Panc1 (cell line): ENCODE measurements at regions not wholly inside any gene's neighbourhood (a gene's known extent, or its start where the extent isn't known, plus 50 kb on each side); places are given as distances from the start of the nearest gene placed in this dataset.

Experiments
- ATAC-seq: fragments of 200-7000 bp; cut with Tn5 transposase; 2 replicates; pipeline ENCODE4 v1.9.1; 2020; ENCODE audit warnings: mild to moderate bottlenecking, moderate library complexity
- BruUV-seq: library from RNA; stranded (reverse); fragments of 400-500 nt; replicated peaks from 2 replicates; lab custom pipeline; 2021; lab: Mats Ljungman, UMichigan
- CTCF ChIA-PET: fragments of 300-600 bp; sonication (Branson Sonifier 250); formaldehyde crosslinking; loops from one replicate; lab custom pipeline; 2022; ENCODE audit warnings: antibody characterized with exemption; lab: Charles Lee
- POLR2A ChIA-PET: fragments of 300-600 bp; sonication (Branson Sonifier 250); formaldehyde crosslinking; loops from one replicate; lab custom pipeline; 2022; ENCODE audit warnings: antibody characterized with exemption; lab: Charles Lee
- DNase-seq: peaks from one replicate; pipeline ENCODE4 v3.0.0-alpha.2; 2010; ENCODE audit warnings: low read depth, low spot score
- H3K27ac ChIP-seq: 2 replicates; pipeline ENCODE4 v1.5.1; 2011; ENCODE audit warnings: mild to moderate bottlenecking, low read length, inconsistent platforms
- H3K27me3 ChIP-seq: fragments of 200-500 bp; sonication (Bioruptor generic); 2 replicates; pipeline ENCODE4 v1.6.0; 2014; ENCODE audit warnings: low read length, inconsistent platforms; ENCODE audit not compliant: control insufficient read depth, insufficient read depth
- H3K36me3 ChIP-seq: fragments of 200-500 bp; sonication (Bioruptor generic); 2 replicates; pipeline ENCODE4 v1.5.1; 2014; ENCODE audit warnings: inconsistent platforms, mild to moderate bottlenecking, low read length, moderate library complexity; ENCODE audit not compliant: control insufficient read depth, insufficient read depth
- H3K4me1 ChIP-seq: 2 replicates; pipeline ENCODE4 v1.5.1; 2011; ENCODE audit warnings: inconsistent platforms, mild to moderate bottlenecking, low read length, moderate library complexity; ENCODE audit not compliant: control insufficient read depth, insufficient read depth
- H3K4me3 ChIP-seq, 2 experiments: 2 replicates each; pipeline ENCODE4 v1.5.1; 2011 to 2012; ENCODE audit warnings: low read depth in 2 of 2, low read length in 2 of 2, mild to moderate bottlenecking in 2 of 2, inconsistent platforms in 1 of 2, moderate library complexity in 1 of 2
- H3K9me3 ChIP-seq: fragments of 200-500 bp; sonication (Bioruptor generic); 2 replicates; pipeline ENCODE4 v1.5.1; 2014; ENCODE audit warnings: low read depth, mild to moderate bottlenecking, inconsistent platforms, low read length, moderate library complexity; ENCODE audit not compliant: control insufficient read depth, insufficient read depth
- CTCF ChIP-seq: fragments of 450-650 bp; IDR thresholded peaks from 2 replicates; pipeline ENCODE4 v1.5.1; 2017; ENCODE audit warnings: mild to moderate bottlenecking
- POLR2AphosphoS5 ChIP-seq: IDR thresholded peaks from 2 replicates; pipeline ENCODE4 v1.6.1; 2012; ENCODE audit warnings: mild to moderate bottlenecking, low read depth, low read length, moderate library complexity
- SIN3A ChIP-seq: IDR thresholded peaks from 2 replicates; pipeline ENCODE4 v1.6.1; 2012; ENCODE audit warnings: low read depth, mild to moderate bottlenecking, low read length, moderate library complexity, borderline replicate concordance; ENCODE audit not compliant: insufficient read depth
- TCF7L2 ChIP-seq: IDR thresholded peaks from 2 replicates; pipeline ENCODE4 v1.6.1; 2011; ENCODE audit warnings: mild to moderate bottlenecking, low read depth, low read length, inconsistent platforms
- in situ Hi-C: cut with HindIII; loops from 2 replicates; pipeline ENCODE4 v1.10.0; 2016; ENCODE audit warnings: low sequenced_read_pairs, low pct_unique_long_range_greater_than_20kb
- intact Hi-C: fragments of 100-400 bp; cut with micrococcal nuclease; formaldehyde crosslinking; loops from one replicate; pipeline ENCODE4 v1.10.0; 2022; ENCODE audit not compliant: unreplicated experiment
- TF ChIP-seq, protein P1 (sequence below), 2 experiments: IDR thresholded peaks; 2 replicates each; pipeline ENCODE4 v1.6.1; 2011 to 2012; ENCODE audit warnings: low read depth in 2 of 2, control low read depth in 1 of 2, low read length in 1 of 2, mild to moderate bottlenecking in 1 of 2, moderate library complexity in 1 of 2; ENCODE audit not compliant: insufficient read depth in 1 of 2

DNA sequence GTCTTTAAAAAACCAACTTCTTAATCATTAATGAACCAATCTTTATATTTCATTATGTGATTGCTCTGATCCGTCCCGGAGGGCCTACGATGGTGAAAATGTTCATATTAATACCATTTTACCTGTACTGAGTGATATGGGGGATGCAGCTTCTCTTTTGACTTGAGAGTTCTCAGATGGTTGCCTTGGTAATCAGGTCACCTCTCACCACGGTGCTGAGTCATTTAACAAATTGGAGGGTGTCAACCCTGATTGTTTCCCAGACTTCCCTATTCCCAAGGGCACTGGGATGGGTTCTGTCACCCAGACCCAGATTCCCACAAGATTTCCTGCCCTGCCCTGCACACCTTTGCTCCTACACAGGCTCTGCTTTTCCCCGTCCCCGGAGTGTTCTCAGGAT is 128.5 kb upstream of the TMTC4 start:
- H3K4me3 ChIP-seq = no peak overlapping the region
- H3K4me1 ChIP-seq = no peaks in the 10 kb centered on the region
- ATAC-seq = no peak
- no peak for DNase-seq
- no TSS peak for BruUV-seq
- intact Hi-C loops = no loop called here
- no peaks in the 10 kb centered on the region for H3K36me3 ChIP-seq
- TF ChIP-seq, protein P1, sequence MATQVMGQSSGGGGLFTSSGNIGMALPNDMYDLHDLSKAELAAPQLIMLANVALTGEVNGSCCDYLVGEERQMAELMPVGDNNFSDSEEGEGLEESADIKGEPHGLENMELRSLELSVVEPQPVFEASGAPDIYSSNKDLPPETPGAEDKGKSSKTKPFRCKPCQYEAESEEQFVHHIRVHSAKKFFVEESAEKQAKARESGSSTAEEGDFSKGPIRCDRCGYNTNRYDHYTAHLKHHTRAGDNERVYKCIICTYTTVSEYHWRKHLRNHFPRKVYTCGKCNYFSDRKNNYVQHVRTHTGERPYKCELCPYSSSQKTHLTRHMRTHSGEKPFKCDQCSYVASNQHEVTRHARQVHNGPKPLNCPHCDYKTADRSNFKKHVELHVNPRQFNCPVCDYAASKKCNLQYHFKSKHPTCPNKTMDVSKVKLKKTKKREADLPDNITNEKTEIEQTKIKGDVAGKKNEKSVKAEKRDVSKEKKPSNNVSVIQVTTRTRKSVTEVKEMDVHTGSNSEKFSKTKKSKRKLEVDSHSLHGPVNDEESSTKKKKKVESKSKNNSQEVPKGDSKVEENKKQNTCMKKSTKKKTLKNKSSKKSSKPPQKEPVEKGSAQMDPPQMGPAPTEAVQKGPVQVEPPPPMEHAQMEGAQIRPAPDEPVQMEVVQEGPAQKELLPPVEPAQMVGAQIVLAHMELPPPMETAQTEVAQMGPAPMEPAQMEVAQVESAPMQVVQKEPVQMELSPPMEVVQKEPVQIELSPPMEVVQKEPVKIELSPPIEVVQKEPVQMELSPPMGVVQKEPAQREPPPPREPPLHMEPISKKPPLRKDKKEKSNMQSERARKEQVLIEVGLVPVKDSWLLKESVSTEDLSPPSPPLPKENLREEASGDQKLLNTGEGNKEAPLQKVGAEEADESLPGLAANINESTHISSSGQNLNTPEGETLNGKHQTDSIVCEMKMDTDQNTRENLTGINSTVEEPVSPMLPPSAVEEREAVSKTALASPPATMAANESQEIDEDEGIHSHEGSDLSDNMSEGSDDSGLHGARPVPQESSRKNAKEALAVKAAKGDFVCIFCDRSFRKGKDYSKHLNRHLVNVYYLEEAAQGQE (IDR thresholded peaks at IDR 0.05; ENCODE audit: insufficient read depth in 1 of 2, low read depth in 2 of 2, low read length in 1 of 2) = no peak
- in situ Hi-C loops = no loop called here
- no peaks in the 10 kb centered on the region for H3K9me3 ChIP-seq
- no peak overlapping the region for H3K27ac ChIP-seq
- ChIA-PET POLR2A (no interaction called here), CTCF (no interaction called here)
- no peaks in the 10 kb centered on the region; the same call in 1 of the 2 replicates for H3K27me3 ChIP-seq

DNA sequence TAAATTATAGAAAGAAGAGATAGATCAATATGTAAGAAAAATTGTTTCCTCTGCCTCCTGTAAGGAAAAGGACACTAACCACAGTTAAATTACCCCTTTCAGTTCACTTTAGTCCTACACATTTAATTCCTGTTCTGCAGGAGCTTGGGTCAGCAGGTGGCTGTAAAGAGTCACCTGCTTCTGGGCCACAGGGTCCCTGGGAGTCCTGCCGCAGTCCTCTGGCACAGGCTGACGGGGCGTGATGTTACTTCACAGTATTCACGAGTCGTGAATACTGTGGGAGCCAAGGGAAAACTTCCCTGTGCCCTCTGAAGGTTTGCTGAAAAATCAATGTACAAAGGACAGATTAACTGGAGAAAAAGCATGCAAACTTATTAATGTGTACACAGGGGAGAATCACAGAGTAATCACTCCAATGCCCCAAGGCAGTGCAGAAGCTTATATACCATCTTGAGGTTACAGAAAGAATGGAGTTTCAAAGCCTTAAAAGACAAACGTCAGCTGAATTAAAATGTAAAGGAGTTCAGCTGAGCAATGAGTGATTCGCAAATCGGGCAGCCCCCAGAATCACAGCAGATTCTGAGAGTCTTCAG is 125.8 kb upstream of the TMTC4 start:
- Histone ChIP-seq H3K4me1 (no peaks in the 10 kb centered on the region), H3K36me3 (no peaks in the 10 kb centered on the region), H3K4me3 (no peak overlapping the region), H3K9me3 (no peaks in the 10 kb centered on the region), H3K27ac (no peak overlapping the region), H3K27me3 (no peaks in the 10 kb centered on the region)
- ATAC-seq = no peak
- in situ Hi-C loops (no loop called here), intact Hi-C loops (no loop called here)
- ChIA-PET POLR2A (no interaction called here), CTCF (no interaction called here)
- no TSS peak for BruUV-seq
- DNase-seq = no peak
- TF ChIP-seq POLR2AphosphoS5 (no peak), TCF7L2 (no peak), CTCF (no peak), SIN3A (no peak)
- TF ChIP-seq, protein P1 (IDR thresholded peaks at IDR 0.05; ENCODE audit: insufficient read depth in 1 of 2, low read depth in 2 of 2, low read length in 1 of 2) = no peak
